ENCODE measurements at regions not wholly inside any gene's neighbourhood (a gene's known extent, or its start where the extent isn't known, plus 50 kb on each side); places are given as distances from the start of the nearest gene placed in this dataset.
"Not testable (repeated sequence)": the region's sequence is repeated elsewhere in the genome, so short reads cannot be mapped to it uniquely, and the experiment has no call there.

DNA sequence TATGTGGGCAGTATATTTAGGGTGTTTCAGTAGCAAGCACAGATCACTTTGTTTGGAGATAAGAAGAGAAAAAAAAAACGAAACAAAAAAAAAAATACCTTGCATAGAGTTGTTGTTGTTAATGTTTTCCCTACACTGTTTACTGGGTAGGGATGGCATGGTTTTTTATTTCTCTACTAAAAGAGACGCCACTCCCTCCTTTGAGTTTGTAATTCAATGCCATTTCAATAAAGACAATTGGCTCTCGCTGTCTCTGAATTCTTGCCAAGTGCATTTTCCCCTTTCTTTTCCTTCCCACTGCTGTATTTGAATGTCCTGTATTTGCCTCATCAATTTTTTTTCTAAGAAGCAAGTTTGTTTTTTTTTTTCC is 213.9 kb upstream of the UBASH3B start:
- DNase-seq (ENCODE audit: low read depth) = no peak

DNA sequence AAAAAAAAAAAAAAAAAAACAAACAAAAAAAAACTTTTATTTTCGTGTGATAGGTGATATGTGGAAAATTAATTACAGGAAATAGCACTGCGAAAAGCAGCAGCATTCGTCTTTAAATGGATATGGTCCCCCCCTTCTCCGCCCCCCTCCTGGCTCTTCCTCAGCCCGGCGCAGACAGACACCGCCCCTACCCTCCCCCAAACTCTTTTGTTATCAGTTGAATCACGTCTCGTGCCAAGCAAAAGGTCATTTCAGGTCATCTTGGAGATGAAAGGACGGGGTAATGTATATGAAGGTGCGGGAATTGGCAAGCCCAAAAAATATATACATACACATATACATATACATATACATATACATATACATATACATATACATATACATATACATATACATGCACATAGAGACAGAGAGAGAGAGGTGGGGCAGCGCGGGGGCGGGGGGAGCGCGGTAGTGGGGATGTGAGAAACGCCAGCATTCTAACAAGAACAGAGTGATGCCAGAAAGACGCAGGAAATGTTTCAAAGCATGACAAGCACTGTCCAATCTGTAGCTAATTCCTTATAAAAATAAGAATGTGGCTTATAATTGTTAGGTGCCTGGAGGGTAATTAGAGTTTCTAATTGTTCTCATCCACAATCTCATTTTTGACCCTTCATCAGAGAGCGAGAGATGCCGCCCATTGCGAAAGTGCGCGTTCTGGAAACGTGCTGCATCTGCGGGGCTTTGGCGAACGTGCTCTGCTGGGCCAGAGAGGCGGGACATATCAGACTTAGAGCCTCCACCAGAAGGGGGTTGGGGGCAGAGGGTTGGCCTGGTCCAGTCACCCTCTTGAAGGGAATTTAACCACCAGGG is 214.5 kb upstream of the UBASH3B start:
- no peak for DNase-seq (ENCODE audit: low read depth)

DNA sequence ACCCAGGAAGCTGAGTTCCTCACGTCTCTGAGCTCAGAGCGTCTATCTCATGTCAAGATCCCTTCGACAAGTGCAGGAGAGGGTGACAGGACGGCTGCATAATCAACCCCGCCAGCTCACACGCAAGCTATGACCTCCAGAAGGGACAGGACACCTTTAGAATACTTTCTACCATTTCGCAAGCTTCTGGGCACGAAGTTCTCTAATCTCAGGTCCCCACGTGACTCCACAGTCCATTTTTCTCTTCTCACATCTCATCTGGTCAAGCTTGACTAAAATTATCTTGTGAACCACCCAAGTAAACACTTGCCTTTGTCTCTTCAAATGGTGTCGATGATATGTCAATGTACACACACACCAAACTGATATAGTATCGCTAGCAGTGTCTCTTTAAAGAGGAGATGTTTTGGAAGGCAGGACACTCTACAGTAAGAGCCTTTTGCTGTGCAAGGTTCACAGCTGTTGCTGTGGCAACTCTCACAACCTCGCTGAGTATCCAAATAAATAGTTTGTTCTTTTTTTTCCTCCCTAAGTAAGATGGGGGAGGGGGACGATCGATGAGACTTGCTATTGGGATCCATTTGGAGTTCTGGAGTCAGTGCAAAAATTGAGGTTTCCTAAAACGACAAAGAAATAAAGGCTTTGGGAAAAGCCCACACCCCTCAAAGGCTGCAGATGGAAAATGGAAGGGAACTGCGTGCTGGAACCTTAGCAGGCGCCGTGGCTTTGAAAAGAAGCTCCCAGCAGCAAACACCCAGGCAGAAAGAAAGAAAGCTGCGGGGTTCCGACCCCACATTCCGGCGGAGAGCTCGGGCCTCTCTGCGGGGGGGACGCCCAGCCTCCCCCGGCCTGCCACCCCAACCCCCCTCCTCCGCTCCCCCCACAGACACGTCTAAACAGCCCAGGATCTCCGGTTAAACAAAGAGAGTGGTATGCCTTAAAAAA is 215.4 kb upstream of the UBASH3B start:
- peak; percentile 29 for DNase-seq (ENCODE audit: low read depth)

DNA sequence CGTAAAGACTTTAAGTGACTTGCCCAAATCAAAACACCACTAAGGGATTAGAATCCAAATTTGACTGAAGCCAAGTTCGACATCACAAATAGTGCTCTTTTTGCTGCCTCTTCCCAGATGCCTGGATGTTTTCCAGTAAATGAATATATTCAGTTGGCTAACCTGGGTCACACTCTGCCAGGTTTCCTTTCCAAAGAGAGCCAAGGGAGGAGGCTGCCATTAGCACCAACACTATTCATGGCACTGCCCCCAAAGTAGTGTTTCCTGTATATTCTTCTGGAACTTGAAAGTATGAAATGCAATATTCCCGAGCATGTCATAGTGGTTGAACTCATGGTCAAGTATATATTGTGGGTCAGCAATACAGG is 219.3 kb upstream of the UBASH3B start:
- DNase-seq (ENCODE audit: low read depth) = no peak

DNA sequence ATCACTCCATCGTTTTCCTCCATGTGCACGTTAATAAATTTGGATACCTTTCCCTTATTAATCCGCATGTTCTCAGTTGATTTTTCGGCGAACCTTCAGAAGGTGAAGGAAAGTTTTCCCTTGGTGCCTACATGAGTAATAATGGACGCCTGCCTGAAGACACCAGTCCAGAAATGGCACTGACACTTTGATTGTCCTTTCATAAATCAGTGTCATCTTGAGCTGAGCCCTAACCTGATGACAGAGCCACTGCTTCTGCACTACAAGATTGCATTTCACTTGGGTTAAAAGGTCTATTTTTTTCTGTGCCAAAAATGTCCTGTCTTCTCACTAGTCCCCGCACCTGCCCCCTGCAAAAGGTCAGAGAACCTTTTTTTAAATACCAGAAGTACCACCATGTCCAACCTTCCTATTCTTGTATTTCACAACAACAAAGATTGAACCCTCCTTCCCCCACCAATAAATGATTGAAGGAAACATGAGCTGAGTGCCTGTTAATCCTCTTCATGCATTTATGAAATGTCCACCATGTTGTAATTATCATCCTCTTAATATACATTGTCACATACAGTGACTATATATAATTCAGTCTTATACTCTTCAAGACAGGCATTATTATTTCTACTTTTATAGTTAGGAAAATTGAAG is 219.9 kb upstream of the UBASH3B start:
- no peak for DNase-seq (ENCODE audit: low read depth)

DNA sequence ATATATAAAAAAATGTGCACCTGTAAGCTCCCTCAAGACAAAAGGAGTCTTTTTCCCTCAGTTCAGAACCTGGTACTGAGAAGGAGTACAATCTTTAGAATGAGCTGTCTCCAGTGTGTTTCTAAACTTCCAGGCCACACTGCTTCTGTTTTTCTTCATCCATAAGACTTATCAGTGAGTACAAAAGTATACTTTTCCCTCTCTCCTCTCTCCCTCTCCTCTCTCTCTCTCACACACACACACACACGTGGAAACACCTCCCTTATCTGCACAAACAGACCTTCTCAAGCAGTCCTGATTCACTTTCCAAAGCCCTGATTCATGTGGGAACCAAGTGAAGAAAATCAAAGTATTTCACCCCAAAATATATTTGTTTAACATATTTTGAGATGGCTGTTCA is 220.7 kb upstream of the UBASH3B start:
- no peak for DNase-seq (ENCODE audit: low read depth)

DNA sequence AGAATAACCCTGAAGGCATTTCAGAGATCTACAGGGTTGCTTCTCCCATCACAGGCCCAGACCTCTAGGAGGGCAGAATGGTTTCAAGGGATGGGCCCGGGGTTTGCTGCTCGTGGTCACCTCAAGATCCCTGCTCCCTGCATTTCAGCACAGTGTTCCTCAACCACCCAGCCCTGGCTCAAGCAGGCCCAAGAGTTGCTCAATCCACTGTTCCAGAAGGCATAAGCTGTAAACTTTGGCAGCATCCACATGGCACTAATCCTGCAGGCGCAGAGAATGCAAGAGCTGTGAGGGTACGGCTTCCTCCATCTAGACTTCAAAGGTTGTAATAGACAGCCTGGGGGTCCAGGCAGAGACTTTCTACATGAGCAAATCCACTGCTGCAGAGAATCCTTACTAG is 225.0 kb upstream of the UBASH3B start:
- DNase-seq (ENCODE audit: low read depth) = no peak

DNA sequence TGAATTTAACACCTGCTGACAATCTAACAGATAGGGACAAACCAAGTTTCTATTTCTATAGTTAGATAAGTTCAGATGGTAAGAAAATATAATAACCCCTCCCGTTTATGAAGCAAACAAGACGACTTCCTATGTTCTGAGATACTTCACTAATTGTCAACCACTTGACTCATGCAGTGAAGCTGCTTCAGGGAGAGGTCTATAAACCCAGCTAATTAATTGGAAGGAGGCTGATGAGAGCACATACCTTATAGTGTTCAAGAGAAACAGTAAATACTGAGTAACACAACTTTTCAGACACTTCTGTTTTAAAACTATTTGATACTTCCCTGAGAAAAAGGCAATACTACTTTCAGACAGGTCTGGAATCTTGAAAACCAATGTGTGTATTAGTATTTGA is 229.4 kb upstream of the UBASH3B start:
- DNase-seq (ENCODE audit: low read depth) = no peak

DNA sequence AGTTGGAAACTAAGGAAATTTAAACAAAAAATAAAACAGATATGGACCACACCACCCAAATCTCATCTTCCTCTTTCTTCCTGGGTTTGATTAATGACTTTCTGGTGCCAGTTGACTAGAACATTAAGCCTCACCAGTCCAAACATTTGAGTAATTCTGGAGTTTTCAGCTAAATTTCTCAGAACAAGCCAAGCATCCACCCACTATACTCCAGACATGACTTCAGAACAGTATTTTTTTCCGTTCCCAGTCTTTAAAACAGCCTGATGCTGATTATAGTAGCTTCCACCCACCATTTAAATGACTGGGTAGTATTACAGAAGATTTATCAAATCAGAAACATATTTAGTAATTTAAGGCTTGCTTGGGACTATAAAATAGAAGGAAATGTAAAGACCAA is 230.9 kb upstream of the UBASH3B start:
- no peak for DNase-seq (ENCODE audit: low read depth)

DNA sequence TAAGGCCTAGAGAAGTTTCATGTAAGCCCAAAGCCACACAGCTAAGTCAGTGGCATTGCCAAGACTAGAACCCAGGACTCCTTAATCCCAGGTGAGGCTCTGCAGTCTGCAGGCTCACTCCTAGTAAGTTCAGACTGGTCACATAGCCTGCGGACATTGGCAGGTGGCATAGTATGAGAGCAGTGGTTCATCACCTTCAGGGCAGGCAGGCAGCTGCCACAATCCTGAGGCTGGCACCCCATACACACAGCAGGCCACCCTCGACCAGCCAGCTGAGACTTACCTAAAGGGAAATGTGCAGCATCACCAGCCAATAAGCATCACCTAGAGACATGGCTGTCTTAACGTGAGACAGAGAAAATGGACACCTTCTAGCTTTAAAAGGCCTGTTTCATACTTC is 231.6 kb upstream of the UBASH3B start:
- no peak for DNase-seq (ENCODE audit: low read depth)

DNA sequence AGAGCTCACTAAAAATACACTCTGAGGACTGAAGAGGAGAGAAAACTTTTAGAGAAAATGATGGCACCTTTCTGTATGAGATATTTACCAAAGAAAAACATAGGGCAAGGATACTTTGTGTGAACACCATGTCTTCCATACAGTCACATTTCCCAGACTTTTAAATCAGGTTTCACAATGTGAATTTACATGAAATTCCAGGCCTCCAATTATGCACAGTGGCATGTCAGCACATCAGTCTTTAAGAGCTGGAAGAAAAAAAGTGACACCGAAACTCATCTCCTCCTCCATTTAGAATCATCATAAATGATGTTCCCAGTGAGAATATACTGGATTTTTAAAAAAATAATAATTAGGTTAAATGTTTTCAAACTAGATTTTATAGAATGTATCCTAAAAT is 232.2 kb upstream of the UBASH3B start:
- DNase-seq (ENCODE audit: low read depth) = no peak

DNA sequence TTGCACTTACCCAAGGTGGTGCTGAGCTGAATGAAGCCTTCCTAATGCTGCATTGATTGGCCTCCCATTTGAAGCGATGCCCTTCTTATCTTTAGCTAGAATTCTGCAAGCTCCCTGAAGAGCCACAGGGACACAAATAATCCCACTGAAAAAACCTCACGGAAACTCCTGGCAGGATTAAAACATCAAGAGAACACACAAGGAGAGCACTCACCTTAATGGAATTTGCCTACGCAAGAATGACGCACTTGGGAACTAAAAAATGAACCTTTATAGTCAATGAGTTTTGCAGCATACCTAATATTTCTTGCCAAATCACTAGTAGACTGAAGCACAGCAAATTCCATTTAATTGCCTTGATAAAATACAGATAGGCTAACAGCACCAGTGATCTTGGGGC is 232.8 kb upstream of the UBASH3B start:
- no peak for DNase-seq (ENCODE audit: low read depth)

DNA sequence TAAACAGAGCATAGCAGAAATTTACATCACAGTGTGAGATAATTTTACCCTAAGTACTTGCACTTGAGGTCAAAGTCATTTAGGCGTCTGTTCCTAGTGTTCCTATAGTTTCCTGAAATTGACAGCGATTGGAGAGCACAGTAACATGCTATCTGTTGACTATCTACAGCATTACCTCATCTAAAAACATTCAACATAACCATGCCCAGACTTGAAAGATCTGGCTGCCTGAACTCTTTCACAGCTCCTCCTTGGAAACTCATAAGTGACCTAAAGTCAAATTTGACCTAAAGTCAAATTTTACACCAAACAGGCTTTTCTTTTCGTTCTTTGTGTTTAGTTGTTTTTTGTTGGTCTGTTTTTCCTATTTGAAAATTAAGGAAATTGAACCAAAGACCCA is 233.8 kb upstream of the UBASH3B start:
- no peak for DNase-seq (ENCODE audit: low read depth)

DNA sequence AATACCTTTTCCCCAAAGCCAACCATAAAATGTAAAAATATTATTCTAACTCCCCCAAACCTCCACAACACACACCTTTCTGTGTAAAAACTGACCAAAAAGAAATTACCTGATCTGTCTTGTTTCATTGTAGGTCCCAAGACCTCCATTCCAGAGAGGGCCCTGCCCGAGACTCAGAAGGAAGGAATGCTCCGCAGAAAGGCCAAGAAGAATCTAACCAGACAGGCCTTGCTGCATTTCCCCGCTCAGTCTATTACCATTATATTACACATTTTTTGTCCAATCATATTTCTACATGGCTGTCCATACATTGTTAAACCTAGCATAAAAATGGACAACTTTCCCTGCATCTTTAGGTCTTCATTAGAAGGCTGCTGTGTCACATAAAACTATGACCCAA is 237.5 kb upstream of the UBASH3B start:
- DNase-seq (ENCODE audit: low read depth) = no peak

DNA sequence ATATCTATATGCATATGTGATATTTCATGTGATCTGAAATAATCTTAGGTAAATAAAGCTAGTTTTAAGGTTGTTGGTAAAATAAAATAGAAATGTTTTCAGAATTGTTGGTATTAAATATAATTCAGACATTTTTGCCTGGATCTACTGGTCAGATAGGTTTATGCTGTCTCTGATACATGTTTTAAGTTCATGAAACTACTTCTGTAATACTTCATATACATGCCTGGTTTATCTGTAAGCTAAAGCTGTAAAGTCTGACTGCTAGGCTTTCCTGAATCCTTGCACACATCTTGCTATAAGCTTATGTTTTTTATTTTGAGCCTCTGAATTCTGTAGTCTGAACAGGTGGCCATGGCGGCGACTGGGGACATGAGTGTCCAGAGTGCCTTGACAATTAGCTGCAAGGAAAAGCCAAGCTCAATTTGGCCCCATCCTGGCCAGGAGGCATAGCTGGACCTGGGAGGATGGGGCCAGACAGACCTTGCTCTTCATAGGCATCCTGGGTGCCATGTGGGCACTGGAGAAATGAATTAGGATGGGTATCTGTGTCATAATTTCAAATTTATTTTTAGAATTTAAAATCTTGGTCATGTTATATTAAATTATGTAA is 241.0 kb upstream of the UBASH3B start:
- DNase-seq (ENCODE audit: low read depth) = no peak

DNA sequence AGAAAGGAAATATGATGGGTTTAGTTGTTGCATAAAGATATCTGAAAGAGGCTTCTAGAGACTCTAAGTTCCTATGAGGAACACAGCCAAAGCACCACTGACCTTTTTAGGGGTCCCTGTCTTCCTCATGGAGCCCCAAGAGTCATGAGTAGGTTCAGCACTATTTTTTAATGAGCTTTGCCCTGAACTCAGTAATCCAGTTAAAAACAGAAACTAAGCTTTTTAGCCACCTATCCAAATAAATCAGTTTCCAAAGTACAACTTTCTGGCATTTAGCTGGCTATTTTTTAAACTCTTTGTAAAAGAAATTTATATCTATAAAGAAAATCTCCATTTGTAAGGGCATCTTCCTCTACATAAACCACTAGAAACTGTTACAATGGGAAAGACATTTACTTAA is 241.8 kb upstream of the UBASH3B start:
- DNase-seq (ENCODE audit: low read depth) = no peak

DNA sequence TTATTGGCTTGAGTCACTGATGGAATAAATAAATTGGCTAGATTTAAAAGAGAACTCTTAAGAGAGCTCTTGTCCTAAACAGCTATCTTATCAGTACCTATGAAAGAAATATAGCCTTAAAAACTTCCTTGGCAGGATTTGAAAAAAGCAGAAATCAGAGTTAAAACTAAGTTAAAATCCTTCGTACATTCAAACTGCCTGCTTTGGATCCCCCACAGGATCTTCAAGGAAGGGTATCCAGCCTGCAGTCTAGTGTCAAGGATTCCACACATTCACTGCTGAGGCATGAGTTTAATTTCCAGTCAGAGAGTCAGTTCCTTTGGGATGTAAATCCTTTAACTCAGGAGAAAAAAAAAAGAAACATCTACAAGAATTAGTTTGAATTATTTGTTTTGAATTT is 242.9 kb upstream of the UBASH3B start:
- DNase-seq (ENCODE audit: low read depth) = no peak

DNA sequence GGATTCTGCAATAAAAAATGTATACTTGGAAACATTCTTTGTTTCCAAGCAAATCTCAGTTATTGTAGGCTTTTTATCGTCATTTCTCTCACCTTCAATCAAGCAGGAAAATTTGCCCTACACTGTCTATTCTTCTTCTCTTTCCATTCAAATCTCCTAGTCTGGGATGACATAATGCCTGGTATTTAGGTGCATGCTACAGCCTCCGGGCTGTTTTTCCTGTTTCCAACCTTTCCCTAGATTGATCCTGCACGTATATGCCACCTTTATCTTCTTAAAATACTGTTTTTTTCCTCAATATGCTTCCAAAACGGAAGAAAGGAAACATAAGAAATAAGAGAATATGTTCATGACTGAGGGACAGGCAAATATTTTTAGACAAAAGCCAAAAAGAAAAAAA is 249.1 kb upstream of the UBASH3B start:
- no peak for DNase-seq (ENCODE audit: low read depth)

DNA sequence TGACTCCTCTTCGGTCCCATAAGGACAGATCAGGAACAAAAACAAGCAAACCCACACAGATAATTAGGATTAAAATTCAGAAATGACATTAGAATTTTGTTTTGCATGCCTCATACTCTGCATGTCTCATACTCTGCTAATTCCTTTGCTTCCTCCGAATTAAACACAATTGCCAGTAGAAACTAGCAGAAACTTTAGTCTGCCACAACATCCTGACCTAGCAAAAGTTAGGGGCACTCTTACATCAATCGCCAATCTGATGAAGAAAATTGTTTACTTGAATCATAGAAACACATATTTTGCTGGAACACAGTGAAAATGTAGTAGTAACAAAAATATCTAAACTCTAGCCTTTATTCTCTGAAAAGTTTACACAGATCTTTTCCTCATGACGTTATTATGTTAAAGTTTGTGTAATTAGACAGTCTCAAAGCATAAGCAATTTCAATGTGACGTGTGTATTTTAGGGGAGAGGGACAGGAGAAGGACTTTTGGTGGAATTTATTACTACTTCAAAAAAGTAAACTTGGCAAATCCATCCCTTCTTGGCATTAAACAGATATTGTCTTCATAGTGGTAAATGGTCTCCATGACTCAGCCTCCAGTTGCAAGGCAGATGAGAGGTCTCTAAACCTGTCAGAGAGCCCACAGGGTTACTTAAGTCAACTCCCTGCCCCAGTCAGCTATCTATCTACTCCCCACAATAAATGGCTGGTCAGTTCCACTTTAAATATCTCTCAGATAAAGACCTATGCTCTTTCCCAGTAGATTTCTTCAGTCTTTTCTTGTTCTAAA is 249.8 kb upstream of the UBASH3B start:
- no peak for DNase-seq (ENCODE audit: low read depth)

DNA sequence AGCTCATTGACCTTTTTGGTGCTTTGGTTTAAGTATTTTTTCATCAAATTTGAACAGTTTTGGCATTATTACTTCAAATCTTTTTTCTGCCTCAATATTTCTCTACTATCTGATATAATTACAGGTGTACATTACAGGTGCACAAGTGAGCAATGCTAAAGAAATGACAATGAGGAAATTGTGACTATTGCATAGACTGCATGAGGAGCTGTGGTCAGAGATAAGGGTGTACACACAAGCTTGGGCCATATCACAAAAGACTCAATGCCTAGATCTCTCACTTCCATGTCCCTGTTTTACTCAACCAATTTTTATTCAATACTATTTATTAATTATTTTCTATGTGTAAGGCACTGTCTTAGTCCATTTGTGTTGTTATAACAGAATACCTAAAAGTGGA is 251.0 kb upstream of the UBASH3B start:
- DNase-seq (ENCODE audit: low read depth) = no peak

DNA sequence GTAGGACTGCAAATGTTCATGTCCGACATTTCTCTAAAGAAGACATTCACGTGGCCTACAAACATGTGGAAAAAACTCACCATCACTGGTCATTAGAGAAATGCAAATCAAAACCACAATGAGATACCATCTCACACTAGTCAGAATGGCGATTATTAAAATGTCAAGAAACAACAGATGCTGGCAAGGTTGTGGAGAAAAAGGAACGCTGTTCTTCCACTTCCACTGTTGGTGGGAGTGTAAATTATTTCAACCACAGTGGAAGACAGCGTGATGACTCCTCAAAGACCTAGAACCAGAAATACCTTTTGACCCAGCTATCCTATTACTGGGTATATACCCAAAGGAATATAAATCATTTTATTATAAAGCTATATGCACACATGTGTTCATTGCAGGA is 253.9 kb upstream of the UBASH3B start:
- DNase-seq (ENCODE audit: low read depth) = not testable (repeated sequence)

DNA sequence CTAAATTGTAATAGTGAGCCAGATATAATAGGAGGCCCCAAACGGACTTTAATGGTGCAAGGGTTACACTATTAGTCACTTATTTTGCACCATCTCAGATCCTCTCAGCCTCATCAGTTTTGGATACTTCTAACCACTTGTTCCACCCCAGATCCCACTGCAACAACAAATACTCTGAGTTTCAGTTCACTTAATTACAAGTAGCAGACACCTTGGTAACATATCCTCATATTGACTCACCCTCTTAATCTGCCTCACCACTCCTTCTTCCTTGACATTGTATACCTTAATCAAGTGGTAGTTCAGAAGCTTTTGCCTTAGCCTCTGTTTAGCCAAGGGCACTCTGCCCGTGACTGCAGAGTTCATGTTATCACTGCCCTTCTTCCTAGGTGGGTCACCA is 256.1 kb upstream of the UBASH3B start:
- no peak for DNase-seq (ENCODE audit: low read depth)

Measured in stromal cell of bone marrow (primary cell).